ENCODE measurements at regions not wholly inside any gene's neighbourhood (a gene's known extent, or its start where the extent isn't known, plus 50 kb on each side); places are given as distances from the start of the nearest gene placed in this dataset.
"Not testable (repeated sequence)": the region's sequence is repeated elsewhere in the genome, so short reads cannot be mapped to it uniquely, and the experiment has no call there.

DNA sequence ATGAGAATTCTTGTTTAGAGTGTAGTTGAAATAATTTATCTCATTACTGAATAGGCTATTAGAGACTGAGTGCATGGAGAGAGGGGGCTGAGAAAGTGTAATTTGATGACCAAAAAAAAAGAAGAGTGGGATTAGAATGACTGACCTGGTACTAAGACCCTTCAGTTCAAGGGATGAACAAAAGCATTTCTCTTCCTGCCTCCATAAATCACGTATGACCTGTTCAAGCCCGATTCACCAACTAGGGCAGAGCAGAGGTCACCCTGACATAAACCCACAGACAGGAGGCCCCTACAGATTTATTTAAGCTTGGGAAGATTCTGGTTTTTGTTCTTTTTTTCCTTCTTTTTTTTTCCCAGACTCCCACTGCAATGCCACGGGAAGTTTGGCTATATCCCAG lies 123.7 kb upstream of the COP1 start:
- Histone ChIP-seq H3K4me1 (no peaks in the 10 kb centered on the region), H3K36me3 (no peaks in the 10 kb centered on the region), H3K27me3 (no peaks in the 10 kb centered on the region), H3K9me3 (no peaks in the 10 kb centered on the region), H3K4me3 (no peak overlapping the region), H3K27ac (replicated peaks in 1 of 4) (no peak overlapping the region)
- TF ChIP-seq EP300 (IDR thresholded peaks at IDR 0.05) (no peak), POLR2AphosphoS5 (IDR thresholded peaks at IDR 0.05) (no peak), POLR2A (IDR thresholded peaks at IDR 0.05; ENCODE audit: low read depth) (no peak)
- TF ChIP-seq, protein P1, sequence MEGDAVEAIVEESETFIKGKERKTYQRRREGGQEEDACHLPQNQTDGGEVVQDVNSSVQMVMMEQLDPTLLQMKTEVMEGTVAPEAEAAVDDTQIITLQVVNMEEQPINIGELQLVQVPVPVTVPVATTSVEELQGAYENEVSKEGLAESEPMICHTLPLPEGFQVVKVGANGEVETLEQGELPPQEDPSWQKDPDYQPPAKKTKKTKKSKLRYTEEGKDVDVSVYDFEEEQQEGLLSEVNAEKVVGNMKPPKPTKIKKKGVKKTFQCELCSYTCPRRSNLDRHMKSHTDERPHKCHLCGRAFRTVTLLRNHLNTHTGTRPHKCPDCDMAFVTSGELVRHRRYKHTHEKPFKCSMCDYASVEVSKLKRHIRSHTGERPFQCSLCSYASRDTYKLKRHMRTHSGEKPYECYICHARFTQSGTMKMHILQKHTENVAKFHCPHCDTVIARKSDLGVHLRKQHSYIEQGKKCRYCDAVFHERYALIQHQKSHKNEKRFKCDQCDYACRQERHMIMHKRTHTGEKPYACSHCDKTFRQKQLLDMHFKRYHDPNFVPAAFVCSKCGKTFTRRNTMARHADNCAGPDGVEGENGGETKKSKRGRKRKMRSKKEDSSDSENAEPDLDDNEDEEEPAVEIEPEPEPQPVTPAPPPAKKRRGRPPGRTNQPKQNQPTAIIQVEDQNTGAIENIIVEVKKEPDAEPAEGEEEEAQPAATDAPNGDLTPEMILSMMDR (IDR thresholded peaks at IDR 0.05), result no peak
- 17% methylated on average over 3 of the region's 3 CpGs for WGBS
- intact Hi-C loops (cut with DNase I), result no loop called here
- no peak for DNase-seq (ENCODE audit: extremely low spot score)

DNA sequence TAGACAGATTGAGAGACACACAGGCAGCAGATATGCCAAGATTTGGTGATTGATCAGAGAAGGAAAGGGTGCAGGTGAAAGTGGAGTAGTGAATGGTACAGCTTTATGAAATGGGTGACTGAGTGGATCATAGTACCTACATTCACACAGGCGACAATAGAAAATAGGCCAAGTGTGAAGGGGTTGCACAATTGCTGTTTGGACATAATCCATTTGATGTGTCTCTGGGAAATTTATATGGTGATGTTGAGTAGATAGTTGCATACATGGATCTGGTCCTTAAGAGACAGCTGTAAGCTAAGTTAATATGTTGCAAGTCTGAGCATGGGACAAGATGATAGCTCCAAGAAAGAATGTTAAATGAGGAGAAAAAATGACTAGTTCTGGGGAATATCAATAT lies 118.6 kb upstream of the COP1 start:
- H3K36me3 ChIP-seq, result no peaks in the 10 kb centered on the region
- no peaks in the 10 kb centered on the region for H3K9me3 ChIP-seq
- WGBS, result 82% methylated on average over 1 of the region's 1 CpG
- H3K4me1 ChIP-seq, result no peaks in the 10 kb centered on the region
- H3K27ac ChIP-seq (replicated peaks in 1 of 4), result no peak overlapping the region
- no peaks in the 10 kb centered on the region for H3K27me3 ChIP-seq
- TF ChIP-seq POLR2A (IDR thresholded peaks at IDR 0.05; ENCODE audit: low read depth), result no peak
- no peak for TF ChIP-seq EP300 (IDR thresholded peaks at IDR 0.05)
- TF ChIP-seq, protein P1 (IDR thresholded peaks at IDR 0.05), result no peak
- TF ChIP-seq POLR2AphosphoS5 (IDR thresholded peaks at IDR 0.05), result no peak
- no peak for DNase-seq (ENCODE audit: extremely low spot score)
- intact Hi-C loops (cut with DNase I), result no loop called here
- H3K4me3 ChIP-seq, result no peak overlapping the region

DNA sequence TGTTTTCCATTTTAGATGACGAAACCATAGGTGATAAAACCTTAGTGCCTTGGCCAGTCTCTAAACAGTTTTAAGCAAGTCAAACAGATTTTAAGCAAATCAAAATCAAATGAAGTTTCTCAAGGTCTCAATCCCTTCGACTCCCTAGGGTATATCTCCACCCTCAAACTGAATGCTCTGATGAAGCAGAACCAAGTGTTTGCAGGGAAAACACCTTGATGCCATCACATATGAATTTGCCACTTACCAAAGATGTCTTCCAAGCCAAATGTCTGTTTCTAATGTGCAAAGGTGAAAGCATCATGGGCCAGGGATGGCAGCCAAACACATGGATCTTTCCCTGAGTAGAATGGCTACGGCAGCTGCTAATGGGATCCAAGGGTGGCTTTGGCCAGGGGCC lies 116.4 kb upstream of the COP1 start:
- WGBS, result 76% methylated on average over 3 of the region's 3 CpGs

DNA sequence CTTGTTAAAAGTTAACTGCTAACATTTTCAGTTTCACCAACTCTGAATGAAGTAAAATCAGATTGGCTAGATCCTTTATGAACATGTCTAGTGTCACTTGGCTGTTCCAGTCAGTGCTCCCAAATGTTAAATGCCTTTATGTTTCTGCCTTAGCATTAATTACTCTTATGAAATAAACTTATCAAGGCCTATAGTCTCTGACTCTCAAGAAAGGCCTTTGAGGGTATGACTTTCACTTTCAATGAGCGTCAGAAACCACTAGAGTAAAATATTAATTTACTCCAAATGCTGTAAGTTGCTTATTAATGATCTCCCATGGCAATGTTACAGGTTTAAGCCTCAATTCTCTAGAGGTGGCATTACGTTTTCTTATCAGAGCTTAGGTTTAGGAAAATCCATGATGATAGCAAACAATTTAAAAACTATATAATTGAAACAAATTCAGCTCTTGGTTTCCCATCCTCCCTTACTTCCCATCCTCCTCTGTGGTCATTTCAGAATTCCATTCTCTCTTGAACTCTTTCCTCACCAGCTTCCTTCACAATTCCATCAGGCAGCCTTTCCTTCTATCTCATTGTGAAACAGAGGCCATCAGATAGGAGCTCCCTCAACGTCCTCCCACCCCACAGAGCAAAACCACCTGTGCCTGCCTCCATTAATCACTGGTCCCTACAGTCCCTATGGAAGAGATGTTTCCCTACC lies 108.6 kb upstream of the COP1 start:
- no peaks in the 10 kb centered on the region for H3K36me3 ChIP-seq
- TF ChIP-seq EP300 (IDR thresholded peaks at IDR 0.05), result no peak
- no peak for TF ChIP-seq POLR2AphosphoS5 (IDR thresholded peaks at IDR 0.05)
- no peak for TF ChIP-seq POLR2A (IDR thresholded peaks at IDR 0.05; ENCODE audit: low read depth)
- TF ChIP-seq, protein P1 (IDR thresholded peaks at IDR 0.05), result no peak
- WGBS, result 51% methylated on average over 3 of the region's 3 CpGs

More for the DNA sequence above, 116.4 kb upstream of the COP1 start:
- Histone ChIP-seq H3K36me3 (no peaks in the 10 kb centered on the region), H3K9me3 (no peaks in the 10 kb centered on the region), H3K4me1 (no peaks in the 10 kb centered on the region), H3K4me3 (no peak overlapping the region), H3K27ac (replicated peaks in 1 of 4) (no peak overlapping the region), H3K27me3 (no peaks in the 10 kb centered on the region)
- intact Hi-C loops (cut with DNase I), result no loop called here
- DNase-seq (ENCODE audit: extremely low spot score), result no peak
- TF ChIP-seq POLR2A (IDR thresholded peaks at IDR 0.05; ENCODE audit: low read depth) (no peak), POLR2AphosphoS5 (IDR thresholded peaks at IDR 0.05) (no peak), EP300 (IDR thresholded peaks at IDR 0.05) (no peak)
- TF ChIP-seq, protein P1 (IDR thresholded peaks at IDR 0.05), result no peak

DNA sequence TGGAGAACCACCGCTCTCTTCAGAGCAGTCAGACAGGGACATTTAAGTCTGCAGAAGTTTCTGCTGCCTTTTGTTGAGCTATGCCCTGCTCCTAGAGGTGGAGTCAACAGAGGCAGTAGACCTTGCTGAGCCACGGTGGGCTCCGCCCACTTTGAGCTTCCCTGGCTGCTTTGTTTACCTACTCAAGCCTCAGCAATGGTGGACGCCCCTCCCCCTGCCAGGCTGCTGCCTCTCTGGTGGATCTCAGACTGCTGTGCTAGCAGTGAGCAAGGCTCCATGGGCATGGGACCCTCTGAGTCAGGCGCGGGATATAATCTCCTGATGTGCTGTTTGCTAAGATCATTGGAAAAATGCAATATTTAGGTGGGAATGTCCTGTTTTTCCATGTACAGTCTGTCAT lies 89.5 kb upstream of the COP1 start:
- H3K4me1 ChIP-seq; H3K27ac ChIP-seq (replicated peaks in 1 of 4); H3K27me3 ChIP-seq; H3K36me3 ChIP-seq; DNase-seq (ENCODE audit: extremely low spot score); intact Hi-C loops (cut with DNase I); H3K4me3 ChIP-seq: not testable (repeated sequence)
- H3K9me3 ChIP-seq, result peaks cover 0 to 48% (median 19%) of the 10 kb centered on the region in 4 donors
- WGBS, result 85% methylated on average over 4 of the region's 6 CpGs

More for the DNA sequence above, 108.6 kb upstream of the COP1 start:
- H3K4me1 ChIP-seq, result no peaks in the 10 kb centered on the region
- H3K4me3 ChIP-seq, result no peak overlapping the region
- DNase-seq (ENCODE audit: extremely low spot score), result no peak
- intact Hi-C loops (cut with DNase I), result no loop called here
- no peaks in the 10 kb centered on the region for H3K27me3 ChIP-seq
- no peak overlapping the region for H3K27ac ChIP-seq (replicated peaks in 1 of 4)
- peaks cover 0 to 7% (median 0%) of the 10 kb centered on the region in 4 donors for H3K9me3 ChIP-seq
